ENCODE measurements at regions not wholly inside any gene's neighbourhood (a gene's known extent, or its start where the extent isn't known, plus 50 kb on each side); places are given as distances from the start of the nearest gene placed in this dataset.

DNA sequence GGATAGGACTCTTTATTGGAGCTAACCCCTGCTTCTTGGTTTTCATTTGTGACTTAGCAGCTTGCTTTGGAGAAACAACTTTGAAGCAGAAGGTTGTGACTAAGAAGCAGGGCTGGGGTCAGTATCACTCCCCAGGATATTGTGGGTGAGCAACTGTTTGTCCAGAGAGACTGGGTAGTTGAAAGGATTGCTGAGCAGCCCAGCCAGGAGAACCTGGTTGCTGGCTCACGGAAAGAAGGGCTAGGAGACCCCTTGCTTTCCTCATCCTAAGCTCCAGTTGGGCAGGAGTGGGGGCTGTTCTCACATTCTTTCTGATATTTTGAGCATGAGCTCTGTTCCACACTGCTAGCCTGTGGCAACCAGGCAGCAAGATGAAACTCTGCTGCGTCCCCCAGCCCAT, 151.2 kb downstream of the CBLN1 start:
- no peak for DNase-seq (ENCODE audit: low read depth, low spot score)
- no peak overlapping the region for H3K4me3 ChIP-seq (ENCODE audit: low read length)

DNA sequence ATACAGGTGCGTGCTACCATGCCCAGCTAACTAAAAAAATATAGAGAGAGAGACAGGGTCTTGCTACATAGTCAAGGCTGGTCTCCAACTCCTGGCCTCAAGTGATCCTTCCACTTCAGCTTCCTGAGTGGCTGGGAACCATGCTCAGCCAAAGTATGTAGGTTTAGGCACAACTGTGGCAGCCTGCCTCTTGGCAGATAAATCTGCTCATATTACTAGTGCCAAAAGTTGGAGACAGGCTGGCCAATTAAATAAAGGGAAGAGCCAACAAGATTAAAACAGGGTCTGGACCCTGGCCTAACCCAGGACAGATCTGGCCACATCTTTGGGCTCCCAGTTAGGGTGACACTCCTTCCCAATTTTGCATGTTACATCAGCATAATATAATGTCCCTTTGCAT, 151.7 kb downstream of the CBLN1 start:
- no peak overlapping the region for H3K4me3 ChIP-seq (ENCODE audit: low read length)
- DNase-seq (ENCODE audit: low read depth, low spot score) = no peak

DNA sequence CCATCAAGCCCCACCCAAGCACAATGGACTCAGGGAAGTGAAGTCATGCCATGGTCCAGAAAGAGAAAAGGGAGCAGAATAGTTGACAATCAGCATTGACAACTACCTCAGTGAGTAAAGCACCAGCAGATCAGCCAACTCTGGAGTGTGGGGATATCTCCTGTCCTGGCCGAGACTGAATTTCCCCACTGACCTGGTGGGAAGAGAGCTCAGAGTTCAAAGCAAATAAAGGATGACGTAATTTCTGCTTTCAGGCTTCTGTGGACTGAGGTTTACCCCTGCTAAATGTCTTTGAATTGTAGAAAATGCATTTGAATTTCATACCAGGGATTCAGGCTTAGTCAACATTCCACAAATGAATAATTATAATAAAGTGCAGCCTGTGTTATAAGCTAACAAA, 152.9 kb downstream of the CBLN1 start:
- DNase-seq (ENCODE audit: low read depth, low spot score) = no peak
- no peak overlapping the region for H3K4me3 ChIP-seq (ENCODE audit: low read length)

DNA sequence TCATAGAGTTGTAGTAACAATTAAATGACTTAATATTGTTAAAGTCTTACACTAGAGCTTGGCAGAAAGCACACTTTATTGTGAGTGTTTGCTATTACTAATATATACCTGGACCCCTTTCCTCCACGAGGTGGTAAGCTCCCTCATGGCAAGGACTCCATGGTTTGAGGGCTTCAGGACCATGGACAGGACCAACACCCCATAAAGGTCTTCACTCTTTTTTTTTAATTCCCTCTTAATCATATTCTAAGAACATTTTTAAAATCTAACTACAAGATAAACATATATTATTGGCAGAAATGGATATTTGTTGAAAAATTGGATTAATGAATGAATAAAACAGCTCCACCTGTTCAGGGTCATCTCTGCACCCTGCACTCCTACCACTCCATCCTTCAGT, 154.5 kb downstream of the CBLN1 start:
- no peak overlapping the region for H3K4me3 ChIP-seq (ENCODE audit: low read length)
- peak; percentile 37 for DNase-seq (ENCODE audit: low read depth, low spot score)

DNA sequence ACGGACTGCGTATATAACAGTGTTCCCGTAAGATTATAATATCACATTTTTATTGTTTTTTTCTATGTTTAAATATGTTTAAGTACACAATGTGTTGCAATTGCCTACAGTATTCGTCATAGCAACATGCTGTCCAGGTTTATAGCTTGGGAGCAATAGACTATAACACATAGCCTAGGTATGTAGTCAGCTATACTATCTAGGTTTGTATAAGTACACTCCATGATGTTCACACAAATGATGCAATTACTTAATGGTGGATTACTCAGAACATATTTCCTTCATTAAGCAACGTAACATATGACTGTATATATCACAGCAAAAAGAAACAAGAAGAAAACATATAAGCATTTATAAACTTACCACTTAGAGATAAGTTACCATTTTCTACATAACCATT, 160.0 kb downstream of the CBLN1 start:
- no peak for DNase-seq (ENCODE audit: low read depth, low spot score)
- no peak overlapping the region for H3K4me3 ChIP-seq (ENCODE audit: low read length)

DNA sequence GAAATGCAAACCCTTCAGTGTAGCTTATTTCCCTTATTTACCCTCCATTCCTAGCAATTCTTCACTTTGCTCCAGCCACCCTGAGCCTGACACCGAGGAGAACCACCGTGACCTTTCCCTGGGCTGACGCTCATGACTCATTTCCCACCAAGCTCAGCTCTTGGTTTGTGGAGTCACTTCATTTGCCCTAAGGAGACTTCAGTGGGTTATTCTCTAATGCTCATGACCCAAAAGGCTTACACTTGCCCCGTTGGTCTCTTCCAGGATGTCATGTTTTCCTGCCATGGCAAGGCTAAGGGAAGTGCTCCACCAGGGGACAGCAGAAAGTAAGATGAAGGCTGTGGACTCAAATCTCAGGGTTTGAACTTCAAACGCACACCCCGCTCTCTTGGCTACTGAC, 161.0 kb downstream of the CBLN1 start:
- DNase-seq (ENCODE audit: low read depth, low spot score) = no peak
- no peak overlapping the region for H3K4me3 ChIP-seq (ENCODE audit: low read length)

DNA sequence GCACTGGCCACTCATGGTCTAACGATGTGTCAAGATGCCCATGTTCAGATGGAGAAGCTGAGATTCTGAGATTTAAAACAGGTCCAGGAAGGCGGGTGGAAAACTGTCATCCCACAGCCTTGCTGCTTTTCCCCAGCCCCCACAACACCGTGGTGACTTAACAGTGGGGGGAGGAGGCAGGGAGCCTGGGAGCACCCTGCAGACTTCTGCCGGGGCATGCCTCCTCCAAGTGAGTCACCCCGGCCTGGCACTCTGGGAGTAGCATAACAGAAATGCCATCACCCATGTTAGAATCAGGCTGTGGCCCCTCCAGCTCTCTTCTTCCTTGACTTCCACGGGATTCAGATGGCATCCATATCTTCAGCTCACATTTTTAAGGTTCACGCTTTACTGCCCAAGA, 164.8 kb downstream of the CBLN1 start:
- no peak for DNase-seq (ENCODE audit: low read depth, low spot score)
- no peak overlapping the region for H3K4me3 ChIP-seq (ENCODE audit: low read length)

DNA sequence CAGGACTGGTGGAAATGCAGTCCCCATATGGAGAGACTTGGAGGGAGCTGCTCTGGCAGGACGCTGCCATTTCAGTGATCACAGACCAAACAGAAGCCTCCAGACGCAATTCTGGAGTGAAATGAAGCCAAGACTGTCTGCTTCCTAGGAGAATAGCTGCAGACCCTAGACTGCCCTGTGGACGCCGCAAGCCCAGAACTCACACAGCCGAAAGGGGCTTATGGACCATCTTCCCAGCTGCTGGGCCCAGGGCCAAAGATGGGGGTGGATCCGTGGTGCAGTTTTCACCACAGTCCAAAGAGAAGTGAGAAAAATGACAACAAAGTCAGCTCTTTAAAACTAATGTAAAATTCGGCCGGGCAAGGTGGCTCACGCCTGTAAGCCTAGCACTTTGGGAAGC, 165.7 kb downstream of the CBLN1 start:
- no peak for DNase-seq (ENCODE audit: low read depth, low spot score)

DNA sequence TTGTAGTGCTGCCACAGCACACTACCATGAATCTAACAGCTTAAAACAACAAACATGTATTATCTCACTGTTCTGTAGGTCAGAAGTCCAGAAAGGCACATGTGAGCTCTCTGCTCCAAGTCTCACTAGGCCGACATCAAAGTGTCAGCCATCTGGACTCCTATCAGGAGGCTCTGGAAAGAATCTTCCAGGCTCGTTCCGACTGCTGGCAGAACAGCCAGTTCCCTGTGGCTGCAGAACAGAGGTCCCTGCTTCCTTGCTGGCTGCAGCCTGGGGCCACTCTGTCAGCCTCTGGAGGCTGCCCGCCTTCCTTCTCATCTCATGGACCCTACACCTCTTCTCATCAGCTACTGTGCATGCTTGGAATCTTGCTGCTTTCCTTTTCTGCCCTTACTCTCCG, 168.9 kb downstream of the CBLN1 start:
- H3K4me3 ChIP-seq (ENCODE audit: low read length) = no peak overlapping the region
- no peak for DNase-seq (ENCODE audit: low read depth, low spot score)

More for the DNA sequence above, 165.7 kb downstream of the CBLN1 start:
- no peak overlapping the region for H3K4me3 ChIP-seq (ENCODE audit: low read length)

DNA sequence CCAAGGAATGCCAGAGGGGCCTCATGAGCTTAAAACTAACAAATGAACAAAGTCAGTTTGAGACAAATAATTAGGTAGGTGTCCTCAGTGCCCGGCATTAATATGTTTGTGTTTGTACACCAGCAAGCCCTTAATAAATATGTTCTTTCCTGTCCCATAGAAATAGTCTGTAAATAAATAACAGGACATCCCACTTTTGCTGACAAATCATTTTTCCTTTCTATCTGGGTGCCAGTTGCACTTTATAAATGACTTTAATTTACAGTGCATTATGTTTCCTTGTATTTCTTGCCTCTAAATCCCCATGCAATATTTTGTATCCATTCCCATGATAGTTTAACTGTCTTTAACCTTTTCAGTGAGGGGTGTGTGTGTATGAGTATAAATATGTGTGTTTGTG, 170.3 kb downstream of the CBLN1 start:
- no peak for DNase-seq (ENCODE audit: low read depth, low spot score)
- H3K4me3 ChIP-seq (ENCODE audit: low read length) = no peak overlapping the region

DNA sequence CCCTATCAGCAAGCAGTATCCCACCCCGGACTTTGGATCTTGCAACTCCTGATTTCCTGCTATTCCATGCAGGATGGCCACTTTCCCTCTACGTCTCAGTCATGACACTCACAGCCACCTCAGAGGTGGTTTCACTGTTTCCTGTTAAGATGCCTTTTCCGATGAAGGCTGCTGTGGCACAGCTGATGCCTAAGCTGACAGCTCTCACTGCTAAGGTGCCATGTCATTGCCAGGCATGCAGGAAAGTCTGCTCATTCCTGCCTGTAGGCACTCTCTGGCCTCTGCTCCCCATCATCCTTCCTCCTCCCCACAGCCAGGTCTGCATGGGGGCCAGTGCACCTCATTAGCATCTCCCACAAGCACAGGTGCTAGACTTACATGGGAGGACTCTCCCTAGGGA, 173.0 kb downstream of the CBLN1 start:
- DNase-seq (ENCODE audit: low read depth, low spot score) = no peak
- no peak overlapping the region for H3K4me3 ChIP-seq (ENCODE audit: low read length)

DNA sequence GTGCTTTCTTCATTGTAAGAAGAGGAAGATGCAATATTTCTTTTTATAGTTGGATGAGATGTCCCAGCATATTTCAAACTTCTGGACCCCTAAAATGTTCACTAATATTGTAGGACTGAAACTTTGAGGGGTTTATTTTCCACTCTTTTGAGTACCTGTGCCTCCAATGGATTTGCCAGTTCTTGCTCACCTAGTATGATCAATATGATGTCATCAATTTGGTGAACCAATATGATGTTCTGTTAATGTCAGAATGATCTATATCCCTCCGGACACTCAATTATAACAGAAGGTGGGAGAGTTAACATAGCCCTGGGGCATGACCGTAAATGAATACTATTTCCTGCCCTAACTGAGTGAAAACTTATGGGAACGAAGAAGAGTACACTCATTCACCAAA, 178.3 kb downstream of the CBLN1 start:
- H3K4me3 ChIP-seq (ENCODE audit: low read length) = no peak overlapping the region
- DNase-seq (ENCODE audit: low read depth, low spot score) = no peak

DNA sequence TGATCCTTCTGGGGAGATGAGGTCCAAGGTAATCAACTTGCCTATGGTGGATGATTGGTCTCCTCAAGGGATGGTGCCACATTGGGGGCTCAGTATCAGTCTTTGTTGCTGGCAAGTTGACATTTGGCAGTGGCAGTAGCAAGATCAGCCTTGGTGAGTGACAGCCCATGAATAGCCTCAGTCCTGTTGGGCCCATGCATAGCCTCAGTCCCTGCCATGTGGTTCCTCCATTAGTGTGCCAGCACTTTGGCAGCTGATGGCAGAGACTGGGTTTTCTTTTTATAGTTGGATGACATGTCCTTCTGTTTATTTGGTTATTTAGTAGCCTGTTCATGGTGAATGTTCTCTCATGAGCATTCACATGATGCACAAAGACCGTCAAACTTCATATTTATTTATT, 179.6 kb downstream of the CBLN1 start:
- DNase-seq (ENCODE audit: low read depth, low spot score) = no peak

DNA sequence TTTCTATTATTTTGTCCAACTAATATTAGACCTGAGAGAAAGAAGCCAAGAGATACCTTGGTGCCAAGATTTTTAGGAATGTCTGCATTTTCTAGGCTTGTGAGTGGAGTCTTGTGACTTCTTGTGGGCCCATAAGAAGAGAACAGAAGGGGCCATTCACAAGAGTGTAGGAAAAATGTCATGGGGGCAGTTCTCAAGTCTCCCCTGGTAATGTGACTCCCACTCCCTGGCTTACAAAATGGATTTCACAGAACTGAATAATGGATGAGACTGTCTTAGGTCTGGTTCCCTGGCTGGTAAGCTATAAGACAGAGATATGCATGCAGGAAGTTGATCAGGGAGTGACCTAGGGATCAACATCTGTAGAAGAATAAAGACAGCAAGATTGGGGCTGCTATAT, 181.3 kb downstream of the CBLN1 start:
- no peak for DNase-seq (ENCODE audit: low read depth, low spot score)
- no peak overlapping the region for H3K4me3 ChIP-seq (ENCODE audit: low read length)

More for the DNA sequence above, 179.6 kb downstream of the CBLN1 start:
- no peak overlapping the region for H3K4me3 ChIP-seq (ENCODE audit: low read length)

DNA sequence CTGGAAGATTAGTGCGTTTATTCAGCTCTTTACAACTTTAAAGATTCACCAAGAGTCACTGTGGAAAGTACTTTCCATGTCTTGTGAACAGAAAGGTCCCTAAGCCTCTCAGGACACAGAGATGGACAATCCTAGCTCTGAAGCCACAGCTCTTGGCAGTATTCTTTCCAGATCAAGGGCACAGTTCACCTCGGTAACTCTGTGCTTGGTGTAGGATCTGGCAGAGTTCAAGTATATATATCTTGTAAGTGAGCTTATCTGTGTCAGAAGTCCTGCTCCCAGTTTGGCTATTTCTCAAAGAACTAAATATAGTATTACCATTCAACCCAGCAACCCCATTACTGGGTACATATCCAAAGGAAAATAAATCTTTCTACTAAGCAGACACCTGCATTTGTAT, 183.7 kb downstream of the CBLN1 start:
- no peak for DNase-seq (ENCODE audit: low read depth, low spot score)
- H3K4me3 ChIP-seq (ENCODE audit: low read length) = no peak overlapping the region

DNA sequence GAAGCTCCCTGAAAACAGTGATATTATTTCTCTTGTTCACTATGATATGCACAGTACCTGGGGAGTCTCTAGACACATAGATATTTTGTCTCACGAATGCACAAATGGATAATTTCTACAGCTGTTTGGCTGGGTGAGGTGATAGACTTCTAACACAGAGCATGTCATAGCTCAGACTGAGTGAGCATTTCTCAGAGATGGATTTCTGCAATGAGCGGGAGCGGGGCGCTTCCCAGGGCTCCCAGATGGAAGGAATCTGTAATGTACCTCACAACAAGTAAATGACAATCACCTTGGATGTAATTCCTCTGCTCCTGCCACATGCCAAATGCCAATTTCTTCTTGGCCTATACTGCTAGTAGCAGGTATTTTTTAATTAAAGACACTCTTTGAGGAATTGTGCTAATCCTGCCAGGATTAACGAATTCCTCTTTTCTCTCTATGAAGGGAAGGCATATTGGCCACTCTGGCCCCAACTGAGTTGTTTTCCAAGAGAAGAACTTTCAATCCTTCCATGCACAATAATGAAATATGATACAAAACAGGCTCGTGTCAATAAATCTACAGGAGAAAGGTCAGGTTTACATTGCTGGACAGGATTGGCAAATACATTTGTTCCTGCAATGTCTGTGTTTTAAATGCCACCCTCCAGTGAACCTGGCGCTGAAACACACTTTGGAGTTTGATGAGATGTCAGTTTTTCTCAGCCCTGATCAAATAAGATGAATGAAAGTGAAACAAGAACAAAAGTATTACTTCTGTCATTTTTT, 185.3 kb downstream of the CBLN1 start:
- H3K4me3 ChIP-seq (ENCODE audit: low read length) = no peak overlapping the region
- no peak for DNase-seq (ENCODE audit: low read depth, low spot score)

DNA sequence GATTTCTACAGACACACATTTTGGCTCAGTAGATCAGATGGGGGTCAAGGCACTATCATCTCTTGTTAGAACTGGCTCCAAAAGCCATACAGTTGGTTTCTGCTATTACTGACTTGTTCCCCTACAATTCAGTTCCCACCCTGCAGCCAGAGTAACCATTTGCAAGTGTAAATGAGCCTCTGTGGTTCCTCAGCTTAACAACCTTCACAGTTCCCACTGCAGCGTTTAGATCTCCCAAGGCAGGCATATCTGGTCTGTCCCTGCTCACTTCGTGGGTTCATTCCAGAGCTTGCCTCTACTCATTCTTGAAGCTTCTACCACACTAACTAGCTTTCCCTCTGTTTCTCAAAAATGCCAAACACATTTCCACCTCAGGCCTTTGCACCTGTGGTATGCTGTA, 186.1 kb downstream of the CBLN1 start:
- no peak overlapping the region for H3K4me3 ChIP-seq (ENCODE audit: low read length)
- DNase-seq (ENCODE audit: low read depth, low spot score) = no peak

DNA sequence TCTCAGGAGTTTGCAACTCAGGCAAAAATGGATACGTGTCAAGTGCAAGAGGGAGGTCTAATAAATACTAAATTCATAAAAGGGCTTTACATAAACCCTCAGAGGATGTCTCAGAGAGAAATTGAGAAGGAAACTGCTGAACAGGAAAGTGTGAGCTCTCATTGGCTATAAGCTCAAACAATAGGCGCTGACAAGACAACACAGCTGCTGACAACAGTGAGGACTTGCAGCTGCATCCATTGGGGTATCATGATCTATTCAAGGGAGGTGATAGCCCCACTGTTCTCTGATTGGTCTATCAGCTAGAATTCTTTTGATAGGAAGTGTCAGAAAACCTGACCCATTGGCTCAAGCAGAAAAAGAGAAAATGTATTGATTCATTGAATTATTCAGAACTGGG, 187.2 kb downstream of the CBLN1 start:
- no peak for DNase-seq (ENCODE audit: low read depth, low spot score)
- no peak overlapping the region for H3K4me3 ChIP-seq (ENCODE audit: low read length)

DNA sequence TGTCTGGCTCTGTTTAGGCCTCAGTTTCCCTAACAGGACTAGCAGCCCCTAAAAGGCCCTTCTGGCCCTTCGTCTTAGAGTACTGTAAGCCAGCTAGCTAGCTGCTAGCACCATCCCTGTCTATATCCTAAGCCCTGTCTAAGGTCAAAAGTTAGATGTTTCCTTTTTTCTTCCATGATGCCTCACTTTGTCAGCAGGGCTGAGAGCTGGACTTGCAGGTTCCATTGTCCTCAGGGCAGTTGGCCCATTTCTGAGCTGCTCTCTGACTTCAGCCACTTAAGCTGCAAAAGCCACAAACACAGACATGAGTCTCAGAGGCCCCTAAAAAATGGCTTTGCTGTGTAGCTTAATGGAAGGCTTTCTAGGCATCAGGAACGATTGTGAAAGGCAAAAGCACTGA, 187.7 kb downstream of the CBLN1 start:
- no peak overlapping the region for H3K4me3 ChIP-seq (ENCODE audit: low read length)
- no peak for DNase-seq (ENCODE audit: low read depth, low spot score)

DNA sequence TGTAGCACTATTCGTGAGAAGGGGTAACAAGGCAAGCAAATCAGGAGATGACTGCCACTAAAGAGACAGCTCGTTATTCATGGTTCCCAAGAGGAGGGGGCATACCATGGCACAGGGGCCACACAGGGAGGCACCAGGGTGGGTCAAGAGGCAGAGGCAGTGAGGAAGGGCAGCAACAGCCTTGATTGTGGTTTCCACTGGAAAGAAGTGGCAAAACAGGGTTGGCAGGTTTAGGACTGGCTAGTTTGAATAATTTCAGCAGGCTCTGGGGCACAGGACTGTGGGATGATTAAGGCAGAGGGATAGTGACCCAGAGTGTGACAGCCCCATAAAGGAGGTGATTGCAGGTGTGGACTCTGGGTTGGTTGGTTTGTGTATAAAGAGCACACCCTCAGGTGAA, 188.9 kb downstream of the CBLN1 start:
- no peak for DNase-seq (ENCODE audit: low read depth, low spot score)
- H3K4me3 ChIP-seq (ENCODE audit: low read length) = no peak overlapping the region

DNA sequence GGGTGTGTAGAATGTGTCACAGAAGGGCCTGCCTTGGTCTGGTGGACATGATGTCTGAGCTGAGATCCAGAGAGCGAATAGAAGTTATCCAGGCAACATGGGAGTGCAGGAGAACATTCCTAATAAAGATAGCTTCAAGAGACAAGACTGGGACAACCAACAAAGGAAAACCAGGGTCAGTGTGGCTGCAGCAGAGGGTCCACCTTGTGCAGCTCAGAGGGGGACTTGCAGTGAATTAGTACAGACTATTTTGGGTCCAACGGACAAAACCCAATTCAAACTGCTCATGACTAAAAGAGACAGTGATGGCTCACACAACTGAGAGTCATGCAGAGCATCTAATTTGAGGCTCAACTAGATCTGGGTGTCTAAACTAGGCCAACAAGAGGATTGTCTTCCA, 192.1 kb downstream of the CBLN1 start:
- no peak overlapping the region for H3K4me3 ChIP-seq (ENCODE audit: low read length)
- no peak for DNase-seq (ENCODE audit: low read depth, low spot score)

DNA sequence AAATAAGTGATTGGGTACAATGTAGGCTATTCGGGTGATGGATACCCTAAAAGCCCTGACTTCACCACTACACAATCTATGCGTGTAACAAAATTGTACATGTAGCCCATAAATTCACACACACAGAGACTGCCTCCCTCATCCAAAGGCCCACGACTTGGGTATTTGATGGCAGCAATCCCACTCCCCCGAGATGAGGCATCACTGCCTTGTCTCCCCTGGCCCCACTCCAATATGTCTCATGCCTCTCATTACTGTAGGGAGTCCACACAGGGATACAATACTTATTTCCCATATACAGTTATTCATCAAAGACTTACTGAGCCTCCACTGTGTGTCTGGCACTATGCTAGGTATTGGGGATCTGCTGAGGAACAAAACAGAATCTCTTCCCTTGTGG, 192.6 kb downstream of the CBLN1 start:
- no peak overlapping the region for H3K4me3 ChIP-seq (ENCODE audit: low read length)
- DNase-seq (ENCODE audit: low read depth, low spot score) = no peak
